DMS79 (cell line): ENCODE measurements at regions not wholly inside any gene's neighbourhood (a gene's known extent, or its start where the extent isn't known, plus 50 kb on each side); places are given as distances from the start of the nearest gene placed in this dataset.
"Not testable (repeated sequence)": the region's sequence is repeated elsewhere in the genome, so short reads cannot be mapped to it uniquely, and the experiment has no call there.

Experiments
- DNase-seq: peaks from one replicate; lab custom pipeline; 2025; lab: John Stamatoyannopoulos, UW

- DNase-seq: no peak
Observed at GRCh38 chr12:23359975-23360701, 589.3 kb downstream of the SOX5 start.

- DNase-seq: no peak
Observed at GRCh38 chr12:23361971-23362370, 587.5 kb downstream of the SOX5 start.

- no peak for DNase-seq
Observed at GRCh38 chr12:23368590-23368989, 580.9 kb downstream of the SOX5 start.

GRCh38 chr12:23375621-23376020, 573.8 kb downstream of the SOX5 start:
- no peak for DNase-seq

GRCh38 chr12:23376238-23376637, 573.2 kb downstream of the SOX5 start:
- DNase-seq: no peak

- no peak for DNase-seq
Observed at GRCh38 chr12:23380419-23381100, 568.9 kb downstream of the SOX5 start.

- DNase-seq: not testable (repeated sequence)
Observed at GRCh38 chr12:23388898-23389297, 560.6 kb downstream of the SOX5 start.

- not testable (repeated sequence) for DNase-seq
Observed at GRCh38 chr12:23389315-23389714, 560.2 kb downstream of the SOX5 start.

- DNase-seq: no peak
Observed at GRCh38 chr12:23399402-23399933, 550.0 kb downstream of the SOX5 start.

- no peak for DNase-seq
Observed at GRCh38 chr12:23415180-23415579, 534.3 kb downstream of the SOX5 start.

GRCh38 chr12:23421556-23421955, 527.9 kb downstream of the SOX5 start:
- no peak for DNase-seq

GRCh38 chr12:23423097-23423687, 526.3 kb downstream of the SOX5 start:
- no peak for DNase-seq

- no peak for DNase-seq
Observed at GRCh38 chr12:23423796-23424195, 525.7 kb downstream of the SOX5 start.

GRCh38 chr12:23424685-23425084, 524.8 kb downstream of the SOX5 start:
- DNase-seq: no peak

GRCh38 chr12:23426328-23426727, 523.1 kb downstream of the SOX5 start:
- DNase-seq: no peak

- no peak for DNase-seq
Observed at GRCh38 chr12:23428758-23429157, 520.7 kb downstream of the SOX5 start.

GRCh38 chr12:23431006-23431405, 518.5 kb downstream of the SOX5 start:
- no peak for DNase-seq

GRCh38 chr12:23433121-23433520, 516.3 kb downstream of the SOX5 start:
- DNase-seq: no peak

GRCh38 chr12:23434154-23434553, 515.3 kb downstream of the SOX5 start:
- DNase-seq: no peak

GRCh38 chr12:23446746-23447145, 502.7 kb downstream of the SOX5 start:
- DNase-seq: no peak

- no peak for DNase-seq
Observed at GRCh38 chr12:23450810-23451209, 498.7 kb downstream of the SOX5 start.

- DNase-seq: no peak
Observed at GRCh38 chr12:23455283-23455682, 494.2 kb downstream of the SOX5 start.

GRCh38 chr12:23458640-23459039, 490.8 kb downstream of the SOX5 start:
- no peak for DNase-seq
